HepG2 (cell line): ENCODE measurements at regions not wholly inside any gene's neighbourhood (a gene's known extent, or its start where the extent isn't known, plus 50 kb on each side); places are given as distances from the start of the nearest gene placed in this dataset.

Experiments used
- ATAC-seq: fragments of 200-7000 bp; cut with Tn5 transposase; 3 replicates; pipeline ENCODE4 v1.9.1; 2020; ENCODE audit warnings: mild to moderate bottlenecking, moderate library complexity
- BruUV-seq: library from RNA; stranded (reverse); fragments of 400-500 nt; replicated peaks from 2 replicates; lab custom pipeline; 2021; lab: Mats Ljungman, UMichigan
- CTCF ChIA-PET: fragments of 300-600 bp; formaldehyde crosslinking; extraction: SDS; loops from one replicate; lab custom pipeline; 2021; ENCODE audit warnings: low total read pairs, inconsistent platforms, low intra/inter-chr PET ratio; lab: Yijun Ruan, JAX
- POLR2A ChIA-PET: fragments of 350-600 bp; sonication (Branson Sonifier 250); formaldehyde crosslinking; loops from one replicate; lab custom pipeline; 2020; ENCODE audit warnings: antibody characterized with exemption, inconsistent platforms; lab: Yijun Ruan, JAX
- DNase-seq: peaks from one replicate; pipeline ENCODE4 v3.0.0-alpha.2; 2015; ENCODE audit warnings: low spot score
- FAIRE-seq: peaks from 3 replicates; lab custom pipeline; 2011; peaks lifted over from hg19 to GRCh38; lab: Jason Lieb, UNC
- H2AFZ ChIP-seq: one replicate; pipeline ENCODE4 v1.6.1; 2011; ENCODE audit warnings: low read length, inconsistent platforms
- H3K27ac ChIP-seq: fragments of 300-600 bp; 3 replicates; pipeline ENCODE4 v1.8.0; 2011; ENCODE audit warnings: mixed run types, mild to moderate bottlenecking, mixed read lengths, low read length, inconsistent platforms; ENCODE audit not compliant: insufficient read depth; ENCODE audit errors: extremely low read length
- H3K27me3 ChIP-seq, 2 experiments: fragments of 200-600 bp in 1 of 2; 2 replicates in 1 of 2; 3 replicates in 1 of 2; pipeline versions ENCODE4 v1.6.0 to v1.8.0; 2011; ENCODE audit warnings: low read length in 2 of 2, mild to moderate bottlenecking in 2 of 2, moderate library complexity in 2 of 2, inconsistent platforms in 1 of 2; ENCODE audit not compliant: insufficient read depth in 2 of 2, control insufficient read depth in 1 of 2
- H3K36me3 ChIP-seq, 2 experiments: fragments of 200-600 bp in 1 of 2; replicated peaks in 1 of 2; 2 replicates in 1 of 2; 3 replicates in 1 of 2; pipeline versions ENCODE4 v1.5.1 to v1.8.0; 2011; ENCODE audit warnings: low read length in 2 of 2, inconsistent platforms in 1 of 2; ENCODE audit not compliant: insufficient read depth in 2 of 2, control insufficient read depth in 1 of 2
- H3K4me1 ChIP-seq: 2 replicates; pipeline ENCODE4 v1.5.1; 2012; ENCODE audit warnings: low read length, inconsistent platforms; ENCODE audit not compliant: insufficient read depth
- H3K4me2 ChIP-seq: 2 replicates; pipeline ENCODE4 v1.6.0; 2011; ENCODE audit warnings: low read depth, low read length, inconsistent platforms
- H3K4me3 ChIP-seq, 3 experiments: fragments of 200-600 bp in 1 of 3; sonication (generic), shearing (Covaris generic) in 1 of 3; replicated peaks in 1 of 3; 2 replicates each; pipeline ENCODE4 v1.5.1; 2011 to 2016; ENCODE audit warnings: low read length in 3 of 3, inconsistent platforms in 2 of 3, low read depth in 2 of 3, mild to moderate bottlenecking in 2 of 3, control low read depth in 1 of 3, mixed read lengths in 1 of 3; ENCODE audit not compliant: insufficient read depth in 1 of 3
- H3K79me2 ChIP-seq: one replicate; pipeline ENCODE4 v1.6.1; 2011; ENCODE audit warnings: low read length, inconsistent platforms; ENCODE audit not compliant: insufficient read depth
- H3K9ac ChIP-seq: 2 replicates; pipeline ENCODE4 v1.6.0; 2011; ENCODE audit warnings: mild to moderate bottlenecking, low read depth, low read length, inconsistent platforms; ENCODE audit not compliant: insufficient read depth
- H3K9me3 ChIP-seq: 2 replicates; pipeline ENCODE4 v1.5.1; 2012; ENCODE audit warnings: mild to moderate bottlenecking, low read length
- H4K20me1 ChIP-seq: 2 replicates; pipeline ENCODE4 v1.6.0; 2011; ENCODE audit warnings: inconsistent platforms, mild to moderate bottlenecking, low read length, moderate library complexity; ENCODE audit not compliant: insufficient read depth
- ARID2 ChIP-seq: sonication (generic); formaldehyde crosslinking; IDR thresholded peaks from 2 replicates; pipeline ENCODE4 v1.8.1; 2022; ENCODE audit warnings: mild to moderate bottlenecking, missing genetic modification reagents, borderline replicate concordance
- HES4 ChIP-seq: sonication (generic); formaldehyde crosslinking; IDR thresholded peaks from 2 replicates; pipeline ENCODE4 v1.9.0; 2021; ENCODE audit warnings: mild to moderate bottlenecking, missing genetic modification reagents, borderline replicate concordance
- IRF9 ChIP-seq: sonication (generic); formaldehyde crosslinking; IDR thresholded peaks from 2 replicates; pipeline ENCODE4 v1.8.0; 2022; ENCODE audit warnings: missing genetic modification reagents, mild to moderate bottlenecking, borderline replicate concordance
- MED1 ChIP-seq: sonication (generic); formaldehyde crosslinking; IDR thresholded peaks from 2 replicates; pipeline ENCODE4 v1.4.0; 2020; ENCODE audit warnings: missing genetic modification reagents
- NRL ChIP-seq: sonication (generic); formaldehyde crosslinking; IDR thresholded peaks from 2 replicates; pipeline ENCODE4 v1.5.0; 2020; ENCODE audit warnings: missing genetic modification reagents, mild to moderate bottlenecking, moderate library complexity, borderline replicate concordance
- SRF ChIP-seq: IDR thresholded peaks from 2 replicates; pipeline ENCODE4 v1.6.1; 2011; ENCODE audit warnings: mild to moderate bottlenecking, low read depth, low read length, moderate library complexity
- TAF1 ChIP-seq: sonication (generic); formaldehyde crosslinking; IDR thresholded peaks from 2 replicates; pipeline ENCODE4 v1.4.0; 2020; ENCODE audit warnings: missing genetic modification reagents
- YEATS2 ChIP-seq: sonication (generic); formaldehyde crosslinking; IDR thresholded peaks from 2 replicates; pipeline ENCODE4 v1.4.0; 2020; ENCODE audit warnings: missing genetic modification reagents, borderline replicate concordance
- YEATS4 ChIP-seq: sonication (generic); formaldehyde crosslinking; IDR thresholded peaks from 2 replicates; pipeline ENCODE4 v1.4.0; 2020; ENCODE audit warnings: missing genetic modification reagents, borderline replicate concordance
- ZNF496 ChIP-seq: sonication (generic); formaldehyde crosslinking; IDR thresholded peaks from 2 replicates; pipeline ENCODE4 v1.8.1; 2023; ENCODE audit warnings: mild to moderate bottlenecking, moderate library complexity, missing genetic modification reagents; ENCODE audit not compliant: insufficient replicate concordance
- ZNF563 ChIP-seq: sonication (generic); formaldehyde crosslinking; IDR thresholded peaks from 2 replicates; pipeline ENCODE4 v1.8.0; 2022; ENCODE audit warnings: mild to moderate bottlenecking, moderate library complexity, missing genetic modification reagents
- ZNF644 ChIP-seq: IDR thresholded peaks from 2 replicates; pipeline ENCODE4 v1.6.1; 2016; ENCODE audit warnings: low read depth
- ZNF660 ChIP-seq: sonication (generic); formaldehyde crosslinking; IDR thresholded peaks from 2 replicates; pipeline ENCODE4 v1.5.1; 2020; ENCODE audit warnings: mild to moderate bottlenecking, low read depth, missing genetic modification reagents, borderline replicate concordance
- ZNF747 ChIP-seq: sonication (generic); formaldehyde crosslinking; IDR thresholded peaks from 2 replicates; pipeline ENCODE4 v1.8.1; 2023; ENCODE audit warnings: missing genetic modification reagents, mild to moderate bottlenecking, borderline replicate concordance
- WGBS: methylation state at CpG from one replicate; pipeline ENCODE4 v1.1.6; 2017; ENCODE audit warnings: low lambda C conversion rate; 5-methylcytosine and 5-hydroxymethylcytosine counted together
- in situ Hi-C: cut with HindIII; loops from 2 replicates; pipeline ENCODE4 v1.10.0; 2017; ENCODE audit warnings: low pct_unique_long_range_greater_than_20kb; ENCODE audit not compliant: extremely low pct_ligation_motif_present
- intact Hi-C: fragments of 100-400 bp; cut with micrococcal nuclease; formaldehyde crosslinking; loops from one replicate; pipeline ENCODE4 v1.10.0; 2022; ENCODE audit not compliant: unreplicated experiment
- TF ChIP-seq, protein P1 (sequence below): sonication (generic); formaldehyde crosslinking; IDR thresholded peaks from 2 replicates; pipeline ENCODE4 v1.8.1; 2023; ENCODE audit warnings: mild to moderate bottlenecking, inconsistent platforms, moderate library complexity, missing genetic modification reagents, borderline replicate concordance
- TF ChIP-seq, protein P2 (sequence below): sonication (generic); formaldehyde crosslinking; IDR thresholded peaks from 2 replicates; pipeline ENCODE4 v1.4.0; 2020; ENCODE audit warnings: mild to moderate bottlenecking, low read depth, missing genetic modification reagents

GRCh38 chr9:61674465-61674864 lies 484.6 kb downstream of the SPATA31A7 start:
- ATAC-seq (no peak), FAIRE-seq (no peak), DNase-seq (no peak)
- CTCF ChIA-PET = no interaction called here
- POLR2A ChIA-PET = no interaction called here
- Histone ChIP-seq H3K79me2 (no peaks in the 10 kb centered on the region), H3K27me3 (no peaks in the 10 kb centered on the region), H2AFZ (no peak overlapping the region), H3K4me2 (no peak overlapping the region), H4K20me1 (no peaks in the 10 kb centered on the region), H3K4me3 (no peak overlapping the region), H3K27ac (no peak overlapping the region), H3K9ac (no peak overlapping the region), H3K36me3 (no peaks in the 10 kb centered on the region), H3K4me1 (no peaks in the 10 kb centered on the region), H3K9me3 (no peaks in the 10 kb centered on the region)
- no peak for TF ChIP-seq YEATS2 (CRISPR knock-in tag)
- TF ChIP-seq ZNF660 (CRISPR knock-in tag) = no peak
- no peak for TF ChIP-seq NRL (CRISPR knock-in tag)
- TF ChIP-seq, protein P1, sequence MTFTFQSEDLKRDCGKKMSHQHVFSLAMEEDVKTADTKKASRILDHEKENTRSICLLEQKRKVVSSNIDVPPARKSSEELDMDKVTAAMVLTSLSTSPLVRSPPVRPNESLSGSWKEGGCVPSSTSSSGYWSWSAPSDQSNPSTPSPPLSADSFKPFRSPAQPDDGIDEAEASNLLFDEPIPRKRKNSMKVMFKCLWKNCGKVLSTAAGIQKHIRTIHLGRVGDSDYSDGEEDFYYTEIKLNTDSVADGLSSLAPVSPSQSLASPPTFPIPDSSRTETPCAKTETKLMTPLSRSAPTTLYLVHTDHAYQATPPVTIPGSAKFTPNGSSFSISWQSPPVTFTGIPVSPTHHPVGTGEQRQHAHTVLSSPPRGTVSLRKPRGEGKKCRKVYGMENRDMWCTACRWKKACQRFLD = no peak
- TF ChIP-seq ZNF563 (CRISPR knock-in tag) = no peak
- no TSS peak for BruUV-seq
- WGBS = 50% methylated on average over 15 of the region's 18 CpGs
- in situ Hi-C loops (no loop called here), intact Hi-C loops (no loop called here)

DNA sequence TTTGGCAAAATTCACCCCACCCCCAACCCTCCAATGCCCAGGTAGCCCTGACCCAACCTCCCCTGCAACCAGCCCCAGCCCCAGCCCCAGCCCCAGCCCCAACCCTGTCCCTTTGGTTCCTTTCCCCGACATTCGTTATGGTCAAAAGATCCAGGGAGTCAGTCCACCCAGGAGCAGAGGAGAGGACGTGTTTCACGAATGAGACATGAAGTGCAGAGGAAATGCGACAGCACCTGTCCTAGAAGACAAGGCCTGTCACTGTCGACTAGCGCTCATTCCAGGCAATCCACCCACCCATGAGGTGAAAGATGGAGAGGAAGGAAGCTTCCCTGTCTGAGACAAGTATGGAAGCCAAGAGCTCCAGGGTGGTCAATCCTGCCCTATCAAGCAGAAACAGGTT lies 485.0 kb downstream of the SPATA31A7 start:
- DNase-seq = no peak
- Histone ChIP-seq H3K27me3 (no peaks in the 10 kb centered on the region), H3K4me2 (no peak overlapping the region), H3K4me3 (no peak overlapping the region), H3K9me3 (no peaks in the 10 kb centered on the region), H3K9ac (no peak overlapping the region), H4K20me1 (no peaks in the 10 kb centered on the region), H2AFZ (no peak overlapping the region), H3K4me1 (no peaks in the 10 kb centered on the region), H3K27ac (no peak overlapping the region), H3K36me3 (no peaks in the 10 kb centered on the region), H3K79me2 (no peaks in the 10 kb centered on the region)
- no peak for ATAC-seq
- BruUV-seq = no TSS peak
- in situ Hi-C loops = no loop called here
- ChIA-PET POLR2A (no interaction called here), CTCF (no interaction called here)
- no peak for FAIRE-seq
- intact Hi-C loops = no loop called here
- 44% methylated on average over 7 of the region's 7 CpGs for WGBS
- TF ChIP-seq YEATS4 (CRISPR knock-in tag) (no peak), ARID2 (CRISPR knock-in tag) (no peak), MED1 (CRISPR knock-in tag) (no peak), SRF (no peak), ZNF496 (CRISPR knock-in tag) (no peak), ZNF644 (CRISPR knock-in tag) (no peak), HES4 (CRISPR knock-in tag) (no peak), TAF1 (CRISPR knock-in tag) (no peak), IRF9 (CRISPR knock-in tag) (no peak), ZNF747 (CRISPR knock-in tag) (no peak)
- TF ChIP-seq, protein P2, sequence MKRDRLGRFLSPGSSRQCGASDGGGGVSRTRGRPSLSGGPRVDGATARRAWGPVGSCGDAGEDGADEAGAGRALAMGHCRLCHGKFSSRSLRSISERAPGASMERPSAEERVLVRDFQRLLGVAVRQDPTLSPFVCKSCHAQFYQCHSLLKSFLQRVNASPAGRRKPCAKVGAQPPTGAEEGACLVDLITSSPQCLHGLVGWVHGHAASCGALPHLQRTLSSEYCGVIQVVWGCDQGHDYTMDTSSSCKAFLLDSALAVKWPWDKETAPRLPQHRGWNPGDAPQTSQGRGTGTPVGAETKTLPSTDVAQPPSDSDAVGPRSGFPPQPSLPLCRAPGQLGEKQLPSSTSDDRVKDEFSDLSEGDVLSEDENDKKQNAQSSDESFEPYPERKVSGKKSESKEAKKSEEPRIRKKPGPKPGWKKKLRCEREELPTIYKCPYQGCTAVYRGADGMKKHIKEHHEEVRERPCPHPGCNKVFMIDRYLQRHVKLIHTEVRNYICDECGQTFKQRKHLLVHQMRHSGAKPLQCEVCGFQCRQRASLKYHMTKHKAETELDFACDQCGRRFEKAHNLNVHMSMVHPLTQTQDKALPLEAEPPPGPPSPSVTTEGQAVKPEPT = no peak
